ENCODE measurements at regions not wholly inside any gene's neighbourhood (a gene's known extent, or its start where the extent isn't known, plus 50 kb on each side); places are given as distances from the start of the nearest gene placed in this dataset.

- dilution Hi-C loops (cut with MboI; ENCODE audit: extremely low pct_ligation_motif_present, low sequenced_read_pairs), result no loop called here
- ChIA-PET CTCF (interaction anchor here (0.8 to 2.4 kb wide), 5 partner anchors 9 to 317 kb away, joined by 4 to 8 read pairs (median 5); no protein-coding TSS in a partner anchor), POLR2A (no interaction called here)
- H3K36me3 ChIP-seq (ENCODE audit: control insufficient read depth in 2 of 2, extremely low read depth in 1 of 2, insufficient read depth in 2 of 2, low read length in 2 of 2), result no peaks in the 10 kb centered on the region
- H3K9me3 ChIP-seq (replicated peaks; ENCODE audit: control insufficient read depth, insufficient read depth, low read length), result no peaks in the 10 kb centered on the region
- no peak overlapping the region for H3K4me2 ChIP-seq (ENCODE audit: insufficient read depth, low read length)
- TF ChIP-seq POLR2A (IDR thresholded peaks at IDR 0.05; ENCODE audit: low read depth, low read length), result no peak
- H3K4me3 ChIP-seq (replicated peaks in 1 of 3; ENCODE audit: insufficient read depth in 1 of 3, low read depth in 1 of 3, low read length in 3 of 3), result no peak overlapping the region
- H3K27ac ChIP-seq (ENCODE audit: insufficient read depth, low read depth, low read length), result no peak overlapping the region
- no peaks in the 10 kb centered on the region for H3K4me1 ChIP-seq (ENCODE audit: control insufficient read depth, extremely low read depth, insufficient read depth, low read length)
- H3K27me3 ChIP-seq (ENCODE audit: control insufficient read depth in 2 of 2, insufficient read depth in 2 of 2, low read length in 2 of 2), result no peaks in the 10 kb centered on the region
- no peak for FAIRE-seq
- no peak for DNase-seq (ENCODE audit: low read depth, low spot score)
- no peaks in the 10 kb centered on the region for H3K9me1 ChIP-seq (replicated peaks; ENCODE audit: control insufficient read depth, extremely low read depth, insufficient read depth, low read length)
- no peaks in the 10 kb centered on the region for H3K79me2 ChIP-seq (ENCODE audit: control insufficient read depth, insufficient read depth, low read length)
- intact Hi-C loops (cut with micrococcal nuclease), result no loop called here
- no TSS peak for BruUV-seq (replicated peaks)
- H4K20me1 ChIP-seq (replicated peaks; ENCODE audit: control insufficient read depth, extremely low read depth, insufficient read depth, low read length), result no peaks in the 10 kb centered on the region
- no peak overlapping the region for H3K9ac ChIP-seq (replicated peaks; ENCODE audit: extremely low read depth, insufficient read depth, low read length)
- H2AFZ ChIP-seq (ENCODE audit: low read depth, low read length), result no peak overlapping the region
Measured at GRCh38 chr6:134623401-134623800, 305.5 kb upstream of the SGK1 start.

- no peaks in the 10 kb centered on the region for H3K4me1 ChIP-seq (ENCODE audit: control insufficient read depth, extremely low read depth, insufficient read depth, low read length)
- no peaks in the 10 kb centered on the region for H3K27me3 ChIP-seq (ENCODE audit: control insufficient read depth in 2 of 2, insufficient read depth in 2 of 2, low read length in 2 of 2)
- CTCF ChIA-PET, result interaction anchor here (1.9 to 2.4 kb wide), 2 partner anchors 12 to 318 kb away, joined by 5 to 7 read pairs; no protein-coding TSS in a partner anchor
- intact Hi-C loops (cut with micrococcal nuclease), result no loop called here
- no peak for FAIRE-seq
- H3K9me1 ChIP-seq (replicated peaks; ENCODE audit: control insufficient read depth, extremely low read depth, insufficient read depth, low read length), result no peaks in the 10 kb centered on the region
- H3K27ac ChIP-seq (ENCODE audit: insufficient read depth, low read depth, low read length), result no peak overlapping the region
- dilution Hi-C loops (cut with MboI; ENCODE audit: extremely low pct_ligation_motif_present, low sequenced_read_pairs), result no loop called here
- TF ChIP-seq MAX (IDR thresholded peaks at IDR 0.05; ENCODE audit: insufficient read depth, insufficient read length) (no peak), FOS (IDR thresholded peaks at IDR 0.05; ENCODE audit: borderline replicate concordance, insufficient read depth, low read length) (no peak), MYC (IDR thresholded peaks at IDR 0.05; ENCODE audit: low read depth, low read length) (no peak), JUN (IDR thresholded peaks at IDR 0.05; ENCODE audit: borderline replicate concordance, insufficient read depth, insufficient read length, low read depth) (no peak), GATA2 (IDR thresholded peaks at IDR 0.05; ENCODE audit: insufficient read depth, insufficient read length, low read depth, low read length) (no peak), POLR2A (IDR thresholded peaks at IDR 0.05; ENCODE audit: low read depth, low read length) (no peak), EZH2 (IDR thresholded peaks at IDR 0.05; ENCODE audit: borderline replicate concordance, low read depth, low read length, severe bottlenecking) (no peak), CTCF (IDR thresholded peaks at IDR 0.05; ENCODE audit: extremely low read depth in 1 of 2, insufficient read depth in 1 of 2, low read depth in 1 of 2, low read length in 2 of 2) (no peak), POLR2AphosphoS5 (IDR thresholded peaks at IDR 0.05; ENCODE audit: insufficient read depth, low read depth, low read length) (no peak)
- no peaks in the 10 kb centered on the region for H3K9me3 ChIP-seq (replicated peaks; ENCODE audit: control insufficient read depth, insufficient read depth, low read length)
- H3K4me2 ChIP-seq (ENCODE audit: insufficient read depth, low read length), result no peak overlapping the region
- DNase-seq (ENCODE audit: low read depth, low spot score), result no peak
- no peaks in the 10 kb centered on the region for H4K20me1 ChIP-seq (replicated peaks; ENCODE audit: control insufficient read depth, extremely low read depth, insufficient read depth, low read length)
- H2AFZ ChIP-seq (ENCODE audit: low read depth, low read length), result no peak overlapping the region
- no peaks in the 10 kb centered on the region for H3K79me2 ChIP-seq (ENCODE audit: control insufficient read depth, insufficient read depth, low read length)
- H3K9ac ChIP-seq (replicated peaks; ENCODE audit: extremely low read depth, insufficient read depth, low read length), result no peak overlapping the region
- POLR2A ChIA-PET, result no interaction called here
- BruUV-seq (replicated peaks), result no TSS peak
- H3K36me3 ChIP-seq (ENCODE audit: control insufficient read depth in 2 of 2, extremely low read depth in 1 of 2, insufficient read depth in 2 of 2, low read length in 2 of 2), result no peaks in the 10 kb centered on the region
- H3K4me3 ChIP-seq (replicated peaks in 1 of 3; ENCODE audit: insufficient read depth in 1 of 3, low read depth in 1 of 3, low read length in 3 of 3), result no peak overlapping the region
Measured at GRCh38 chr6:134622382-134623173, 304.7 kb upstream of the SGK1 start.

Data from endothelial cell of umbilical vein (primary cell).